NCI-H748 (cell line): ENCODE measurements at regions not wholly inside any gene's neighbourhood (a gene's known extent, or its start where the extent isn't known, plus 50 kb on each side); places are given as distances from the start of the nearest gene placed in this dataset.

Source experiments
- DNase-seq: peaks from one replicate; lab custom pipeline; 2025; ENCODE audit not compliant: unreplicated experiment; lab: John Stamatoyannopoulos, UW

DNA sequence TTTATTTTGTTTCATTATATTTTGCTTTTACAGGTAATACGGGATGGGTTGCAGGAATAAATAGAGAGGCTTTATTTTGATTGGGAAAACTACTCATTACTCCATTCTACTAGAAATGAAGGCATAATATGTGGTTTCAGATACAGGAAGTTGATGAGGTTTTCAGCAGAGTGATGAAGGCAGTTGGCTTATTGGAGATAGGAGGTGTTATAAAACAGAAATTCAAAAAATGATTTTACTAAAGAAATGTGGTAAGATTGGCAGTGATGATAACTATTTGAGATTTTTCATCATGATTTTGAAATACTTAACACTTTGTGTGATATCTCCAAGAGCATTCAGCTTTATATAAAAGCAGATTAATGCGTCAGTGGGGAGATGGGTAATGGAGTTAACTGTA is 1445.7 kb upstream of the CADM2 start:
- DNase-seq: no peak

DNA sequence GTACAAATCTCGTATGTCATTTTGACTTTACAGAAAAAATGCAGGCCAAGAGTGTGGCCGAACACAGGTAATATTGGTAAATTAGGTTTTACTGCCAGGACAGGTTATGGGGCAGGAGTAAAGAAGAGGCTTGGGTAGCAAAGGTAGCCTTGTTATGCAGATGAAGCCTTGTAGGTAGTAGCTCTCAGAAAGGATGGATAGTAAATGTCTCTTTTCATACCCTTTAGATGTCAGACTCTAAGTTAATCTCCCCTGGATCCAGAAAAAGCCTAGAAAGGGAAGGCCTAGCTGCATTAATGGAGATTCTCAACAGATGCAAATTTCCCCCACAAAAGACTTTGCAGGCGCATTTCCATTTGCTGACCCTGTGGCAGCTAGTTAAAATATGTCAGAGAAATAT is 1445.1 kb upstream of the CADM2 start:
- no peak for DNase-seq

DNA sequence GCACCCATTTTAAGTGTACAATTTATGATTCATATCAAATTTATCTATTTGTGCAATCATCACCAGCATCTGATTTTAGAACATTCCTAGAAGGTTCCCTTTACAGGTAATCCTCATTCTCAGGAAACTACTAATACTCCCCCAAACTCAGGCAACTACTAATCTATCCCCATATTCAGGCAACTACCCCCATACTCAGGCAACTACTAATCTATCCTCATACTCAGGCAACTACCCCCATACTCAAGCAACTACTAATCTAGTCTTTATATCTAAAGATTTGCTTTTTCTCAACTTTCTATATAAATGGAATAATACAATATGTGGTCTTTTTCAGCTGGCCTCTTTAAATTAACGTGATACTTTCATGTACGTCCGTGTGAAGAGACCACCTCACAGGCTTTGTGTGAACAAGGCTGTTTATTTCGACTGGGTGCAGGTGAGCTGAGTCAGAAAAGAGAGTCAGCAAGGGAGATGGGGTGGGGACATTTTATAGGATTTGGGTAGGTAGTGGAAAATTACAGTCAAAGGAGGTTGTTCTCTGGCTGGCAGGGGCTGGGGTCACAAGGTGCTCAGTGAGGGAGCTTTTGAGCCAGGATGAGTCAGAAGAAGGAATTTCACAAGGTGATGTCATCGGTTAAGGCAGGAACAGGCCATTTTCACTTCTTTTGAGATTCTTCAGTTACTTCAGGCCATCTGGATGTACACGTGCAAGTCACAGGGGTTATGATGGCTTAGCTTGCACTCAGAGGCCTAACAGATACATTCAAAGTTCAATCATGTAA is 1444.5 kb upstream of the CADM2 start:
- no peak for DNase-seq

DNA sequence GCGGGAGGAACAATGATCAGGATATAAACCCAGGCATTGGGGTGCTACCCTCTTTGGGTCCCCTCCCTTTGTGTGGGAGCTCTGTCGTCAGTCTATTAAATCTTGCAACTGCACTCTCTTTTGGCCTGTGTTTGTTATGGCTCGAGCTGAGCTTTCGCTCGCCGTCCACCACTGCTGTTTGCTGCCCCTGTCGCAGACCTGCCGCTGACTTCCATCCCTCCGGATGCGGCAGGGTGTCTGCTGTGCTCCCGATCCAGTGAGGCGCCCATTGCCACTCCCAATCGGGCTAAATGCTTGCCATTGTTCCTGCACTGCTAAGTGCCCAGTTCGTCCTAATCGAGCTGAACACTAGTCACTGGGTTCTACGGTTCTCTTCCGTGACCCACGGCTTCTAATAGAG is 1443.7 kb upstream of the CADM2 start:
- no peak for DNase-seq

DNA sequence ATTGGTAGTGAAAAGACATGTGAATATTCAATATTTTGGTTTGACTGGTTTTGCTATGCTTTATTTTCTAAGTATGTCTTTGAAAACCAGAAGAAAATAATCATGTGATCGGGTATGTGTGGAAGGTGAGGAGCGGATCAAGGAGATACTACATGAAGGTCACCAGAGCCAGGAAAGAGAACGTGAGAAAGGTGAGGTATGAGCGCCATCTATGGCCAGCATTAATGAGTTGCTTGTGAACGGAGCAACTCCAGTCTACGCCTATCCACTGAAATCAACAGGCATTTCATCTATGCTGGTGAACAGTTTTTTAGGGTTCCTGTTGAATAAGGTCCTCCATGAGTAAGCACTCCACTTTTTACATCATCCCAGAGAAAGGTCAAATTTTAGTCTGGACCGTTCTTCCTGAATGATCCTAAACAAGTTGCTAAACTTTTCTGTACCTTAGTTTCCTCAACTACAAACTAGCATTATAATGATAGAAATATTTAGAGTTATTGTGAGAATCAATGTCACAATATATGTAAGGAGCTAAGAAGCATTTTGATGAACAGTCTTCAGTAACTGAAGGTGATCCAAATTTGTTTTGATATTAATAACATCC is 1435.2 kb upstream of the CADM2 start:
- DNase-seq: peak; percentile 73

DNA sequence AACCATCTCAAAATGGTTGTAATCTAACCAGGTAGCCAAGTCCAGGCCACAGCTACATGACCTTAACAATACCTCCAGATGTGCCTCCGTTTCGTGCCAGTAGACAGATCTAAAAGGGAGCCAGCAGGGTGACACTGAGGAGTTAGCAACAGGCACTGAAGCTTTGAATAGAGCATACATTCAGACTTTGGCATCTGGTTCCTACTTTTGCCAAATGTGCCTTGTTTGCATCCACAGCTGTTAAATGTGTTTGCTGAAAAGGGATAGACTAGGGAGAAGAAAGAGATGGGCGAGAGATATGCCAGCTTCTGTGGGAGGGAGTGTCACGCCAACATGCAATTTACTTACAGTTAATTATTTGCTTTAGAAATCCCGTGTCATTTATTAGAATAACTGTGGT is 1433.9 kb upstream of the CADM2 start:
- DNase-seq: peak; percentile 65

DNA sequence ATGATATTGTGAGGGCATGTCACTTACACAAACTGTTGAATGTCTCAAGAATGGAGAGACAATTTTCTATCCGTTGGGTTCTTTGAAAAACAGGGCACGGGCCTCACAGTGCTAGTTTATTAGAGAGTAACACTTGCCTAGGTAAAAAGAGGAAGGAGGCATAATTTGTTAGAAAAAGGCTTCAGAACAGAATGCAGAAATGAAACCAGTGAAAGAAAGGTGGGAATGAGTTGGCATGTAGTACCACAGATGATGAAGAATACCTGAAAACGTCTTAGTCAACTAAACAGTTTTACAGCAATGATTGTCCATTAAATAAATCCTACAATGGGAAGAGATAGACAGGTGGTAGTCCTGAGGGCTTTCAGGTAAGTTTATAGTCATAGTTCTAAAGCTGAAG is 1399.7 kb upstream of the CADM2 start:
- DNase-seq: no peak

DNA sequence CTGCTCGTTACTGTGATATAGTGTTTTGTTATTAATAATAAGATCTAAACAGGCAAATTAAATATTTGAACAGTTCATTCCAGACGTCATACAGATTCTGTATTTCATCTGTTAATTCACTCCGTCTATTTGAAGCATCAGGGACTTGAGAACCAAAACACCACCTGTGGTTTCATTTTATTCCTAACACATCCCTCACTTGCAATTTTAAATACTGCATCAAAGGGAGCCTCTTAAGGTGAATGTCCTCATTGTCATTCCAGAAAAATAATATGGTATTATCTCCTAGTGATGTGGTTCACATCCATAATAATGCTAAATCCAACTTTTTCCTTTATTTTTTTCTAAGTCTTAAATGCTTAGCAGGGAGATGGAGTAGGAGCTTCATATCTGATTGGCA is 1390.9 kb upstream of the CADM2 start:
- peak; percentile 65 for DNase-seq

DNA sequence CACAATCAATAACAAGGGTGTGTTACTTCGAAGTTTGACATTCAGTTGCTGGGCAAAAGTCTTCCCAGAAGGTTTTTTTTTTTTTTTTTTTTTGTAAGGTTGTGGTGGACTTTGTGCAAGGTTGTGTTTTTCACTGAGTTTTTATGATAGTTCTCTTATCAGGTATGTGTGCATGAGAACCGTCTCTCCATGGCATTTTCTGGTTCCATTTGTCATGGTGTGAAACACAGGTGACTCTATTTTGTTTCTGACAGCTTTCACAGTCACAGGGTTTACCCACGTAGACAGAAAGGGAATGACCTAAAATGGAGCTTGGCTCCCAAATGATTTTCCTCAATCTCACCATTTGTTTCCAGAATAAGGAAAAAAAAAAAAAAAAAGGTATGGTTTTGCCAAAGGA is 1377.2 kb upstream of the CADM2 start:
- DNase-seq: no peak

DNA sequence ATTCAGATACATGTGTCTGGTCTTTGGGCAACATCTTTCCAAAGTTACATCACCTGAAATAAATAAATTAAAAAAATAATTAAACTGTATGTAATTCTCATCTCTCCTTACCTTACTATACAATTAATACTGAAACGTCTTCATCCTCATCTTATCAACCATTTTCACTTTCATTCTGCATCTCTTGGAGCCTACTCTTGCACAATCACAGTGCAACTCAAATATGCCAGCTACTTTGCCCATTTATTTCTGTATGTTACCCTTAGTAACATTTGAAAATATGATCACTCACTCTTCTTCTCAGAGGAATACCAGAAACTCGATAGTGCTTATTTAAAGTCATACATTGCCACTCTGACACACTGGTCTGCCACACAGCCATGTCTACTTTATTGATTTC is 1357.1 kb upstream of the CADM2 start:
- DNase-seq: no peak

DNA sequence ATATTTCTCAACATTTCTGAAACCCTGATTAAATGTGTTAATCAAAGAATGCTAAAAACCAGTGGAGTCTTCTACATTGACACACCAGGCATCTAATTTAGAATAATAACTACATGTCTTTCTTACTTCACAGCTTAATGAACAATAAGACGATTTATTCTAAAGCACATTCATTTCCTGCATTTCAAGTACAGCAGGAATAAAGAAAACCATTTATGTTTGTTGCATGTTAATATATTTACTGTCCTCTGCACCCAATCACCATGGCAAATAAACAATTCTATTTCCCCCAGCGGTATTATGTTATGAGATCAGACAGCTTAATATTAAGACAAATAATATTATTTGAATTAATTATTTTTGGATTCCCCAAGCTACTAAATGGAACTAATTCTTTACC is 1336.3 kb upstream of the CADM2 start:
- no peak for DNase-seq

DNA sequence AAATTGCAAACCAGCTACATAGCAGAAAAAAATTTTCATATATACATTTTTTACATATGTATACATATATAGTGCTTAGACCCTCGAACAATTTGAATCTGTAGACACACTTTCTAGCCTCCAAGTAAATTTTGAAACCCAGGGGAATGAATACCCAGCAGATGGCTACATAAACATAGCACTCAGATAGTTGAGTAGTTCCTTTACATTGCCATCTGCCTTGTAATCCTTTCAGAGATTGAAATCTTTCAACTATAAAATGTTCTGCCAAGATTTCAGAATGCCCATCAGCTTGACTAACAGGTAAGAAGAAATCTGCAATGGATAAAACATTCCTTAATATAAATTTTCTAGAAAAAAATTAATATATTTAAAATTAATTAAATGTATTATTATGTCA is 1333.5 kb upstream of the CADM2 start:
- peak; percentile 17 for DNase-seq

DNA sequence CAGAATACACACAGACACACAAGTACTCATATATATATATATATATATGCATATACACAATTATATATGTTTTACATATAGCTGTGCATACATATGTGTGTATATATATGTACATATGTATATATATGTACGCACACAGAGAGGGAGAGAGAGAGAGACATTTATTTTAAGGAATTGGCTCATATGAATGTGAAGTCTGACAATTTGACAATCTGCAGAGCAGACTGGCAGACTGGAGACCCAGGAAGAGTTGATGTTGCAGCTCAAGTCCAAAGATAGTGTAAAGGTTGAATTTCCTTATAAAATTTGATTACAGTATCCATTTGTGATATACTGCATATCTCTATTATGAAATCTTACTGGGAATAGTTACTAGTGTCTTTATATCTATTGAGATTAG is 1330.3 kb upstream of the CADM2 start:
- no peak for DNase-seq

DNA sequence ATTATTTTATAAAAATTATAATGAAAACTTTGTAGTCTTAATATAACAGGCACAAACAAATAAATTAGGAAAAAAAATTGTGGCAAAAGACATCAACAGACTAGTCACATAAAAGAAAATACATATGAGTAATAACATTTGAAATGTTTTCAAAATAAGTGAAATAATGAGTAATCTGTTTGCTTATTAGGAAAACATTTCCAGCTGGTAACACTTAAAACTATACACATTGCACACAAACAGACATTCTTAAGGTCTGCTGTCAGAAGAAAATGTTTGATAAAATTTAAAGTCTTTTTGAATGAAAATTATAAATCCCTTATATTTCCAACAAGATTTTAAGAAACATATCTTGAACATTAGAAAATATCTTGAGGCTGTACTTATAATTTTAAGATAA is 1326.3 kb upstream of the CADM2 start:
- no peak for DNase-seq

DNA sequence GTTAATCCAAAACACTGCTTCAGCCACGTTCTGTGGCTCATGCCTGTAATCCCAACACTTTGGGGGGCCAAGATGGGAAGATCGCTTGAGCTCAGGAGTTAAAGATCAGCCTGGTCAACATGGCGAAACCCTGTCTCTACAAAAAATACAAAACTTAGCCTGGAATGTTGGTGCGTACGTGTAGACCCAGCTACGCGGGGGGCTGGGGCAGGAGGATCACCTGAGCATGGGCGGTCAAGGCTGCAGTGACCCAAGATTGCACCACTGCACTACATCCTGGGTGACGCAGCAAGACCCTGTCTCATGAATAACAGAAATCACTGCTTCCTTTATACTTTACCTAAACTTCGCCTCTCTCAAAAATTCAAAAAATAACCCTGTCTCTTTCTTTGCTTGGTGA is 1325.0 kb upstream of the CADM2 start:
- DNase-seq: no peak

DNA sequence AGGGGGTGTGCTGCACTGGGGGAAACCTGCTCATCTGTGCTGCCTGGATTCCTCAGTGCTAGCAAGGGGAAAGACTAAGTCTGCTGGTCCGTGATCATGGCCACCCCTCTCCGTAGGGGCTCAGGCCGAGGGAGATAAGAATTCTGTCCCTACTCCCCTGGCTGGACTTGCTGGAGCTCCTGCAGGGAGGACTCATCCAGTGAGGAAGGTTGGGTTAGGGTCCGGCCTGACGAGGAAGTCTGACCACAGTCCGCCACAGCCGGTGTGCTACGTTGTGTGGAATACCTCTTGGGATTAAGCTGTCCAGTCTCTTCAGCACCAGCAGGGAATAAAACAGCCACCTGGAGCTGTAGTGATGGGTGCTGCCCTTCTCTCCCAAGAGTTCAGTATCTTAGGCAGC is 1309.1 kb upstream of the CADM2 start:
- no peak for DNase-seq

DNA sequence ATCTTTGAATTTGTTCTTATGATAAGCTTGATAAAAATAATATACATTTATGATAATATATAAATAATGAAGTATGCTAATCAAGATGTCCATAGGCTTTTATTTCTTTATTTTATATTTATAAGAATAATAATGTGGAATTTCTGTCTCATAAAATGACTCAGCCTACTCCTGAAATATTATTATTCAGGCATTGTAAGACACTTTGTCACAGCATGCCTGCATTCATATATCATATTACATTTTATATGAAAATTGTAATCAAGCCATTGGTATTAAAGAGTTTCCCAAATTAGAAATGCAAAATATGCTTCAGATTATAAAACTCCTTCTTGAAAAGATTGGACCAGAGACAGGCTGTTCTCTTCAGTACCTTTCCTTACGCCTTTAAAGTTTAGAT is 1303.7 kb upstream of the CADM2 start:
- DNase-seq: no peak

DNA sequence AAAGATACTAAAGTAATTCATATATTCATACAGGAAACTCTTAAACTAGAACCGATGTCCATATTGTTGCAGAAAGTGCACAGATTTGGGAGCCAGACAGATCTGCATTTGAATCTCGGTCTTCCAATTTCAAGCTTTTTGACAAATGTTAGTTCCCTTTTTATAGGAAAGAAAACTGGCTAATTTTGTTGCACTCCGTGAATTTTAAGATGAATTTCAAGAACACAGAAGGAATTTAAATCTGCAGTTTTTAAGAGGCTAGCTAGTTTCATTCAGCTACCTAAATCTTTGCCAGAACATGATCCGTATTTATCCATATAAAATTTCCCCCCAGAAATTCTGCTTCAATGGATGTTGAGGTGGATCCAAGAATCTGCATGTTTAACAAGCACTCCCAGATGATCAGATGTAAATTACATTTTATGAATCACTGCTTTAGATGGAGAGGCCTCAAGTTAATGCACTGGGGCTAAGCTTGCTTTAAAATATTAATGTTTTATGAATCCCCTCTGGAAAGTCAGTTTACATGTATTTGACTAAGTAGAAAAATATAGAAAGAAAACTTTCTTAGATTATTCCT is 1296.3 kb upstream of the CADM2 start:
- no peak for DNase-seq

DNA sequence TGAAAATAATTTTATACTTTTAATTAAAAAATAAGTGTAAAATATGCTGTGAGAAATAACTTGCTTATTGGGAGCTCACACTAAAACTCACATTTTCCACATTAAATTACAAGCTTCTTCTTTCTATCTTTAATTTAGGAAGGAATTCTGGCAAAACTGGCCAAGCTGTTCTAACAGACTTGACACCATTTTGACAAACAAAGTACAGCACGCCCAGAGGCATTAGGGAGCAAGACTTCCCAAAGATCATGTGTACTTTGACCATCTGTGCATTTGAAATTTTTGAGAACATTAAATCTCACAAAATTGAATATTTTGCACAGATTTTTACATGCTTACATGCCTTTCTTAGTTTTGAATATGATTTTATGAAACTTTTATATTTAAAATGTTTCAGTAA is 1288.4 kb upstream of the CADM2 start:
- DNase-seq: no peak

DNA sequence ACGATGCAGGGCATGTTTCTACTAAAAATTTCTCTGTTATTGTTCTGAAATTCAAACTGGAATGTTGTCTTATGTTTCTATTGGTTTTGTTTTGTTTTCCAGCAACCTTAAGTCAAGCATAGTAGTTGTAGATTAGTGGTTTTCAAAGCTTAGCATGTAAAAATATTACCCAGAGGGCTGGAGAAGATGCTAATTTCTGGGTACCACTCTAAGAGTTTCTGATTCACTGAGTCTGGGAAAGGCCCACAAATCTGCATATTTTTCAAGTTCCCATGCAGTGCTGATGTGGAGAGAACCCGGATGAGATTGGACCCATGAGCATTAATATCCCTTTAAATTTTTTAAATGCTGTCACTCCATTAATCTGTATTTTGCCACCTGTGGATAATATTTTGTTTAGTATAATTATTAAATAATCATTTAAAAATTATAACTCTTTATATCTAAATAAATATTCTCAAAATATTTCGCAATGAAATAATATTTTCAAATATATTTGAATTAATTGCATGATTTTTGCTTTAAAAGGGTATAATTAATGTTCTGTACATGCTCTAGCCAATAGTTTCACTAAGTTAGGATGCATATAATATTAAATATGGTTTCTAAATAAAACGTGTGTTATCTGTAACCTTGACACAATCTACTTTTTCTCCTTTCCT is 1274.7 kb upstream of the CADM2 start:
- no peak for DNase-seq

DNA sequence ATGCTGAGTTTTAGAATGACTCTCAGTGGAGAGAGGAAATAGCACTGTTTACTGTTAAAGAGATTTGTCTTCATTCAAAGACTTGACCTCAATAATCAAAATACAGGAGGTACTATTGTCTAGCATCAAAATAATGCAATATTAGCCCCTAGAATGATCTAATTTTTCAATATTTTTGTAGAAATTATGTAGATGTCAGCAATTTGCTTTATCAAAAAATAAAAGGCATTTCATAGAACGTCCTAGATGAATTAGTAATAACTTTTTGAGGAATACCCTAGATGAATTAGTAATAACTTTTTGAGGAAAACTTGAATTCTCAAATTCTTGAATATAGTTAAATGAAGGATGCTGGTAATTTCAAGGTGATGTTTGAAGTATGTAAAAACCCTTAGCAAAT is 1252.1 kb upstream of the CADM2 start:
- no peak for DNase-seq

DNA sequence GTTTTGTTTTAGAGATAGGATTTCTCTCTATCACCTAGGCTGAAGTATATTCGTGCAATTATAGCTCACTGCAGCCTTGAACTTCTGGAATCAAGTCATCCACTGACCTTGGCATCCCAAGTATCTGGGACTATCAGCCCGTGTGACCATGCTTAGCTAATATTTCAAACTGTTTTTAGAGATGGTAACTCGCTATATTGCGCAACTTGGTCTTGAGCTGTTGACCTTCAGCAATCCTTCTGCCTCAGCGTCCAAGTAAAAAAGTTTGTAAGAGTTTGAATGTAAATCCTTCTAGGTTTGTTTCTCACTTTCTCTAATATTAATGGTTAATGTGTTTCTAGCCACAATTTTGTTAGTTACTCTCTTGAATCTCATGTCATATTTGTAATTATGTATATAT is 1243.5 kb upstream of the CADM2 start:
- no peak for DNase-seq
